Neural crest cell (in vitro differentiated cells): ENCODE measurements at regions not wholly inside any gene's neighbourhood (a gene's known extent, or its start where the extent isn't known, plus 50 kb on each side); places are given as distances from the start of the nearest gene placed in this dataset.

Experiments used
- DNase-seq: peaks from one replicate; pipeline ENCODE4 v3.0.0; 2021; ENCODE audit warnings: low read depth, mixed read lengths, low spot score
- H3K27ac Mint-ChIP-seq: one replicate; pipeline ENCODE4 v1.8.0; 2021; ENCODE audit warnings: mild to moderate bottlenecking, mixed read lengths; ENCODE audit not compliant: unreplicated experiment
- H3K27me3 Mint-ChIP-seq: 2 replicates; pipeline ENCODE4 v1.8.0; 2021; ENCODE audit warnings: low read depth, mild to moderate bottlenecking, mixed read lengths
- H3K36me3 Mint-ChIP-seq: 2 replicates; pipeline ENCODE4 v1.8.0; 2021; ENCODE audit warnings: low read depth, mild to moderate bottlenecking, mixed read lengths
- H3K4me1 Mint-ChIP-seq: 2 replicates; pipeline ENCODE4 v1.8.0; 2021; ENCODE audit warnings: mixed read lengths
- H3K4me3 Mint-ChIP-seq: one replicate; pipeline ENCODE4 v1.8.0; 2021; ENCODE audit warnings: mild to moderate bottlenecking, mixed read lengths
- H3K9me3 Mint-ChIP-seq: 2 replicates; pipeline ENCODE4 v1.8.0; 2021; ENCODE audit warnings: mixed read lengths
- TF ChIP-seq, protein P1 (sequence below): fragments of 200-600 bp; sonication (generic); conservative IDR thresholded peaks from 2 replicates; pipeline ENCODE4 v1.5.0; 2021; ENCODE audit warnings: antibody characterized with exemption, mild to moderate bottlenecking

DNA sequence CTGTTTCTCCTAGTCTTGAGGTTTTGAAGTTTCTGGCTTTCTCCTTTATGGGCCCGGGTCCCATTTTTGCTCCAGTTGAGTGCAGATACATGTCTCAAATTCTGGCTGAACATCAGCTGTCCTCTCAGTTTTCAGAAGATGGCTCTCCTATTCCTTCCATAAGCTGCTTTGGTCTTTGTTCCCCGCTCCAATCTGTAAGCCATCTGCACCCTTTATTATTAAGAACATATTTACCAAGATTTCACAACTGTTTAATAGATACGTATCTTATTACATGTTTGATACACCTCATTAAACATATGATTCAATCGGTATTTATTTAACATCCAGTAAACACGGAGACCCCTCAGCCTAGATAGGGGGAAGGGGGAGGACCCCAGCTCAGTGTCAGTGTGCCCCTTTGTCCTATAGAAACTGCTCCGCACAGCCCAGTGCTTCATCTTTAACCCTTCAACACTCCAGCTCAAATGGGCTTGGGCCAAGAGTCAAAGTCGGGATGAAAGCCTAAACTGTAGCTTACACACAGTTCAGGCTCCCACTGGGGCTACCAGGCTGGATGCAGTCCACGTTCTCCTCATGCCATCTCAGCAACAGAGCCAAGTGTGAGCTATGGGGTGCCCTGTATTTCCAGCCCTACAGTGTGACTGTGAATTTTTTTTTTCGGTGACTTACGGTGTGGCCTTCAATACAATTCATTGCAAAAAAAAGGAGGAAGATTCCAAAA, 166.0 kb upstream of the ZFHX3 start:
- peaks cover 13% of the 10 kb centered on the region for H3K9me3 Mint-ChIP-seq

DNA sequence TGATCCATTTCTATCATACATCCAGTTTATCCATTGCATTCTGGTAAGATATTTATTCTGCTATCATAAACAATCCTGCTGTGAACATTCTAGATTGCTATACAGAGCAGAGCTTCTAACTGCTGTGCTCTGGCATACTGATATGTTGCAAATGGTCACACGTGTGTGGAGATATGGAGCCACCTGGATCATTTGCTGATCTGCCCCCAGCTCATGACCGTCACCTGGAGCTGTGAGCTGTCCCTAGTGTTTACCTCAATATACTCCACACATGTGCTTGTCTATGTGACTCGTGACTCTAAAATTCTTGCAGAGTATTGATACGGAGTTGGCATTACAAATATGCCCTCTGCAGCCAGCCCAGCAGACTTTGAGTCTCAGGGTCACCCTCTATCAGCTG, 164.5 kb upstream of the ZFHX3 start:
- no peak for DNase-seq
- TF ChIP-seq, protein P1, sequence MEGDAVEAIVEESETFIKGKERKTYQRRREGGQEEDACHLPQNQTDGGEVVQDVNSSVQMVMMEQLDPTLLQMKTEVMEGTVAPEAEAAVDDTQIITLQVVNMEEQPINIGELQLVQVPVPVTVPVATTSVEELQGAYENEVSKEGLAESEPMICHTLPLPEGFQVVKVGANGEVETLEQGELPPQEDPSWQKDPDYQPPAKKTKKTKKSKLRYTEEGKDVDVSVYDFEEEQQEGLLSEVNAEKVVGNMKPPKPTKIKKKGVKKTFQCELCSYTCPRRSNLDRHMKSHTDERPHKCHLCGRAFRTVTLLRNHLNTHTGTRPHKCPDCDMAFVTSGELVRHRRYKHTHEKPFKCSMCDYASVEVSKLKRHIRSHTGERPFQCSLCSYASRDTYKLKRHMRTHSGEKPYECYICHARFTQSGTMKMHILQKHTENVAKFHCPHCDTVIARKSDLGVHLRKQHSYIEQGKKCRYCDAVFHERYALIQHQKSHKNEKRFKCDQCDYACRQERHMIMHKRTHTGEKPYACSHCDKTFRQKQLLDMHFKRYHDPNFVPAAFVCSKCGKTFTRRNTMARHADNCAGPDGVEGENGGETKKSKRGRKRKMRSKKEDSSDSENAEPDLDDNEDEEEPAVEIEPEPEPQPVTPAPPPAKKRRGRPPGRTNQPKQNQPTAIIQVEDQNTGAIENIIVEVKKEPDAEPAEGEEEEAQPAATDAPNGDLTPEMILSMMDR: no peak
- H3K9me3 Mint-ChIP-seq: peaks cover 13% of the 10 kb centered on the region

More for the DNA sequence above, 166.0 kb upstream of the ZFHX3 start:
- Mint-ChIP-seq H3K4me1 (peaks cover 25% of the 10 kb centered on the region), H3K4me3 (no peak overlapping the region), H3K27me3 (no peaks in the 10 kb centered on the region), H3K36me3 (no peaks in the 10 kb centered on the region), H3K27ac (no peak overlapping the region)
- TF ChIP-seq, protein P1: no peak
- DNase-seq: no peak

DNA sequence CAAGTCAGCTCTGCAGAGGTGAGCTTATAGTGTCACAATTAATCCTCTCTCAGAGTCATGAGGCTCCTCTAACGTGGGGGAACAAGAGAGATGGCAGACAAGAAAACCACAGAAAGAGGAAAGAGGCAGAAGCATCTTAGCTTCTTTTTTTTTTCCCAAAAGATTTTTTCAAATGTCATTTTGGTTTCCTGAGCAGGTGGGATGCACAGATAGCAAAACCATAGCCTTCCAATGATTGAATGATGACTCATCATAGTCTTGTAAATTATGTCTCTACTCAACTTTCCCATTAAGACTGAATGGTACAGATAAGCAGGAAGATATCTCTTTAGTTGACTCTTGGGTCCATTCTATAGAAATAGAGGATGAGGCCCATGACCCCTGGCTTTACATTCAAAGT, 162.8 kb upstream of the ZFHX3 start:
- H3K27me3 Mint-ChIP-seq: no peaks in the 10 kb centered on the region
- H3K4me1 Mint-ChIP-seq: peaks cover 17% of the 10 kb centered on the region
- H3K9me3 Mint-ChIP-seq: peaks cover 5% of the 10 kb centered on the region
- no peak for DNase-seq
- no peaks in the 10 kb centered on the region for H3K36me3 Mint-ChIP-seq
- no peak overlapping the region for H3K27ac Mint-ChIP-seq
- TF ChIP-seq, protein P1: no peak
- H3K4me3 Mint-ChIP-seq: no peak overlapping the region

More for the DNA sequence above, 164.5 kb upstream of the ZFHX3 start:
- no peak overlapping the region for H3K4me3 Mint-ChIP-seq
- H3K27me3 Mint-ChIP-seq: no peaks in the 10 kb centered on the region
- H3K36me3 Mint-ChIP-seq: no peaks in the 10 kb centered on the region
- H3K27ac Mint-ChIP-seq: no peak overlapping the region
- H3K4me1 Mint-ChIP-seq: peaks cover 18% of the 10 kb centered on the region

DNA sequence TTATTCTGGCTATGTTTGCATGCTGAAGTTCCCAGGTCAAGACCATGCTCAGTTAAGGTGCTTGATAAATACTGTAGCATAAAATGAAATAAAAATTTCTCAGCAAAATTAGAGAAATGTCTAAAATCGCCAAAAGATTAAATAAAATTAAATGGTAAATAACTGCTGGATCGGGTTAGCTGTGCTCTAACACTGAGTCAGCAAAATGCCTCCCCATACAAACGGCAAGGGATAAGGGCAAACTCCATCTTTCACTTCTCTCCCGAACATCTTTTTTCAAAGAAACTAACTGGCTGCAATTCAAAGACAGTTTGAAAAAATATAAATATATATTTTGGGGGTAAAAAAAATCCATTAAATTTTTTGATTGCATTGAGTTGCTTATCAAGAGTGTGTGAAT, 162.2 kb upstream of the ZFHX3 start:
- no peak for DNase-seq
- Mint-ChIP-seq H3K27ac (no peak overlapping the region), H3K4me3 (no peak overlapping the region), H3K4me1 (peaks cover 17% of the 10 kb centered on the region), H3K27me3 (no peaks in the 10 kb centered on the region), H3K9me3 (peaks cover under 1% of the 10 kb centered on the region), H3K36me3 (no peaks in the 10 kb centered on the region)
- TF ChIP-seq, protein P1: no peak

DNA sequence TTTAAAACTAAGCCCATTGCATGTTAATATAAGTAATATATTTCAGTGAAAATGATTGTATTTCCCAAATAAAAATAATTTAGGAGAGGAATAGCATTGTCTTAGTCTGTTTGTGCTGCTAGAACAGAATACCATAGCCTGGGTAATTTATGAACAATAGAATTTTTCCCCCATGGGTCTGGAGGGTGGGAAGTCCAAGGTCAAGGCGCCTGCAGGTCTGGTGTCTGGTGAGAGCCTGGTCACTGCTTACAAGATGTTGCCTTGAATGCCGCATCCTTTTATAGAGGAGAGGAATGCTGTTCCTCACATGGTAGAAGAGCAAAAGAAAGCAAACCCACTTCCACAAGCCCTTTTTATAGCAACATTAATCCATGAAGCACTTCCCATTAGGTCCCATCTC, 161.3 kb upstream of the ZFHX3 start:
- Mint-ChIP-seq H3K36me3 (no peaks in the 10 kb centered on the region), H3K4me1 (peaks cover 13% of the 10 kb centered on the region), H3K27me3 (no peaks in the 10 kb centered on the region), H3K4me3 (no peak overlapping the region), H3K27ac (no peak overlapping the region), H3K9me3 (no peaks in the 10 kb centered on the region)
- DNase-seq: no peak
- TF ChIP-seq, protein P1: no peak
